KMS-11 (cell line): ENCODE measurements at regions not wholly inside any gene's neighbourhood (a gene's known extent, or its start where the extent isn't known, plus 50 kb on each side); places are given as distances from the start of the nearest gene placed in this dataset.

ENCODE experiments used
- H2AFZ ChIP-seq: fragments of 200-600 bp; sonication (generic); 2 replicates; pipeline ENCODE4 v1.6.1; 2016; ENCODE audit warnings: antibody characterized with exemption, mixed run types, low read depth
- H3K27ac ChIP-seq: fragments of 200-600 bp; sonication (generic); 2 replicates; pipeline ENCODE4 v1.6.1; 2016; ENCODE audit warnings: mild to moderate bottlenecking, mixed run types
- H3K27me3 ChIP-seq: fragments of 200-600 bp; sonication (generic); 2 replicates; pipeline ENCODE4 v1.6.1; 2017; ENCODE audit warnings: mild to moderate bottlenecking, low read depth, mixed run types, moderate library complexity; ENCODE audit not compliant: insufficient read depth
- H3K36me3 ChIP-seq: fragments of 200-600 bp; sonication (generic); 2 replicates; pipeline ENCODE4 v1.6.1; 2017; ENCODE audit warnings: mild to moderate bottlenecking, mixed run types; ENCODE audit not compliant: insufficient read depth
- H3K4me1 ChIP-seq: fragments of 200-600 bp; sonication (generic); 2 replicates; pipeline ENCODE4 v1.6.1; 2016; ENCODE audit warnings: mild to moderate bottlenecking, low read depth, mixed run types; ENCODE audit not compliant: poor library complexity, severe bottlenecking
- H3K4me2 ChIP-seq: fragments of 200-600 bp; sonication (generic); 2 replicates; pipeline ENCODE4 v1.7.0; 2016; ENCODE audit warnings: mild to moderate bottlenecking, mixed run types
- H3K4me3 ChIP-seq: fragments of 200-600 bp; sonication (generic); IDR thresholded peaks from 2 replicates; pipeline ENCODE4 v1.6.1; 2017; ENCODE audit warnings: low read depth, low read length, mixed read lengths; ENCODE audit not compliant: insufficient read depth
- H3K79me2 ChIP-seq: fragments of 200-600 bp; sonication (generic); 2 replicates; pipeline ENCODE4 v1.6.1; 2016; ENCODE audit warnings: low read depth, mixed run types; ENCODE audit not compliant: insufficient read depth
- H3K9ac ChIP-seq: fragments of 200-600 bp; sonication (generic); 2 replicates; pipeline ENCODE4 v1.6.1; 2016; ENCODE audit warnings: mild to moderate bottlenecking, mixed run types
- H4K20me1 ChIP-seq: fragments of 200-600 bp; sonication (generic); 2 replicates; pipeline ENCODE4 v1.6.1; 2016; ENCODE audit warnings: mild to moderate bottlenecking, mixed run types; ENCODE audit not compliant: insufficient read depth
- CTCF ChIP-seq: fragments of 200-600 bp; sonication (generic); conservative IDR thresholded peaks from 2 replicates; pipeline ENCODE4 v1.6.1; 2017; ENCODE audit warnings: low read depth, mild to moderate bottlenecking, antibody characterized with exemption, low read length, moderate library complexity, mixed read lengths

GRCh38 chr10:129102906-129103693, 363.9 kb upstream of the MGMT start:
- no peaks in the 10 kb centered on the region for H4K20me1 ChIP-seq
- H3K27ac ChIP-seq = no peak overlapping the region
- H2AFZ ChIP-seq = no peak overlapping the region
- H3K79me2 ChIP-seq = no peaks in the 10 kb centered on the region
- H3K4me1 ChIP-seq = peaks cover 17% of the 10 kb centered on the region
- H3K4me3 ChIP-seq = no peak overlapping the region
- no peak overlapping the region for H3K9ac ChIP-seq
- TF ChIP-seq CTCF = no peak
- no peaks in the 10 kb centered on the region for H3K27me3 ChIP-seq
- no peak overlapping the region for H3K4me2 ChIP-seq
- H3K36me3 ChIP-seq = no peaks in the 10 kb centered on the region

GRCh38 chr10:129104266-129105045, 362.6 kb upstream of the MGMT start:
- Histone ChIP-seq H4K20me1 (no peaks in the 10 kb centered on the region), H3K27ac (no peak overlapping the region), H3K9ac (no peak overlapping the region), H3K36me3 (no peaks in the 10 kb centered on the region), H3K79me2 (no peaks in the 10 kb centered on the region), H3K4me2 (no peak overlapping the region), H3K27me3 (no peaks in the 10 kb centered on the region), H3K4me1 (peaks cover 17% of the 10 kb centered on the region), H2AFZ (no peak overlapping the region), H3K4me3 (no peak overlapping the region)
- no peak for TF ChIP-seq CTCF

- Histone ChIP-seq H3K4me3 (no peak overlapping the region), H3K4me1 (peaks cover 17% of the 10 kb centered on the region), H3K36me3 (no peaks in the 10 kb centered on the region), H3K79me2 (no peaks in the 10 kb centered on the region), H2AFZ (no peak overlapping the region), H3K4me2 (no peak overlapping the region), H3K9ac (no peak overlapping the region), H3K27me3 (no peaks in the 10 kb centered on the region), H3K27ac (no peak overlapping the region), H4K20me1 (no peaks in the 10 kb centered on the region)
- TF ChIP-seq CTCF = no peak
These were observed 361.8 kb upstream of the MGMT start for GRCh38 chr10:129105266-129105665.

GRCh38 chr10:129106314-129106713, 360.7 kb upstream of the MGMT start:
- Histone ChIP-seq H3K79me2 (no peaks in the 10 kb centered on the region), H3K27ac (no peak overlapping the region), H3K4me3 (no peak overlapping the region), H4K20me1 (no peaks in the 10 kb centered on the region), H3K27me3 (no peaks in the 10 kb centered on the region), H3K4me1 (peaks cover 17% of the 10 kb centered on the region), H3K9ac (no peak overlapping the region), H2AFZ (no peak overlapping the region), H3K4me2 (no peak overlapping the region), H3K36me3 (no peaks in the 10 kb centered on the region)
- no peak for TF ChIP-seq CTCF
